Activated naive CD8-positive, alpha-beta T cell treated with anti-CD3 and anti-CD28 coated beads for 36 hours (primary cell): ENCODE measurements at regions not wholly inside any gene's neighbourhood (a gene's known extent, or its start where the extent isn't known, plus 50 kb on each side); places are given as distances from the start of the nearest gene placed in this dataset.

ENCODE experiments used
- DNase-seq: peaks from one replicate; pipeline ENCODE4 v3.0.0; 2021
- H3K27ac Mint-ChIP-seq: one replicate; pipeline ENCODE4 v1.8.0; 2022; ENCODE audit warnings: mild to moderate bottlenecking, moderate library complexity, mixed read lengths
- H3K27me3 Mint-ChIP-seq: one replicate; pipeline ENCODE4 v1.8.0; 2022; ENCODE audit warnings: mild to moderate bottlenecking, mixed read lengths
- H3K36me3 Mint-ChIP-seq: one replicate; pipeline ENCODE4 v1.8.0; 2021; ENCODE audit warnings: mild to moderate bottlenecking, mixed read lengths
- H3K4me1 Mint-ChIP-seq: one replicate; pipeline ENCODE4 v1.8.0; 2021; ENCODE audit warnings: mixed read lengths
- H3K4me3 Mint-ChIP-seq: one replicate; pipeline ENCODE4 v1.8.0; 2022; ENCODE audit warnings: mild to moderate bottlenecking, moderate library complexity, mixed read lengths
- H3K9me3 Mint-ChIP-seq: one replicate; pipeline ENCODE4 v1.8.0; 2022; ENCODE audit warnings: mixed read lengths

- no peaks in the 10 kb centered on the region for H3K4me1 Mint-ChIP-seq
- no peak overlapping the region for H3K27ac Mint-ChIP-seq
- no peak overlapping the region for H3K4me3 Mint-ChIP-seq
- H3K27me3 Mint-ChIP-seq: peaks cover 4% of the 10 kb centered on the region
- DNase-seq: no peak
- H3K9me3 Mint-ChIP-seq: no peaks in the 10 kb centered on the region
- H3K36me3 Mint-ChIP-seq: no peaks in the 10 kb centered on the region
These were observed 50.6 kb upstream of the SPPL2A start for GRCh38 chr15:50815958-50816590.
